ENCODE measurements at regions not wholly inside any gene's neighbourhood (a gene's known extent, or its start where the extent isn't known, plus 50 kb on each side); places are given as distances from the start of the nearest gene placed in this dataset.

DNA sequence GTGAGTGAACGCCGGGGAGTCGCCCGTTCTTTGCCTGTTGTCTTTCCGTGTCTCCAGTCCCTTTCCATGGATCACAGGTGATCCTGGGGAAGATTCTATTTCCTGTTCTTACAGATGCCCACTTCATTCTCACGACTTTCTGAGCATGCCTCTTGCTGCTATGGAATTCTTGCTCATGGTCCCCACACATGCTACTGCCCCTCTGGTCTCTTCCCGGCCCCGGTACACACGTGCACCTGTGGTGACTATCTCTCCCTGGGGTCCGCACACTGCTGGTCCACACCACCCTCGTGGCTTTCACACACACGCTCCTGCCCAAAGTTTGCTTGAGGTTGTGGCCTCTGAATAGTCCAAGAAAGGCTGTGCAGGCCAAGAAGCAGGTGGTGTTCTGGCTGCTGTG is 67.9 kb upstream of the ALKAL2 start:
- no peak overlapping the region for H3K4me3 ChIP-seq (ENCODE audit: low read depth in 1 of 2, low read length in 2 of 2)
- TF ChIP-seq CTCF (IDR thresholded peaks at IDR 0.05; ENCODE audit: borderline replicate concordance, extremely low read depth, low read length, poor library complexity, severe bottlenecking) (no peak), EZH2 (IDR thresholded peaks at IDR 0.05; ENCODE audit: borderline replicate concordance, low read depth, low read length, severe bottlenecking) (no peak)
- H3K79me2 ChIP-seq (ENCODE audit: insufficient read depth, low read length), result no peaks in the 10 kb centered on the region
- ATAC-seq (ENCODE audit: insufficient read depth, low read depth) (no peak), DNase-seq (no peak)
- H3K4me1 ChIP-seq (ENCODE audit: insufficient read depth, low read length), result no peaks in the 10 kb centered on the region
- no peaks in the 10 kb centered on the region for H3K36me3 ChIP-seq (ENCODE audit: insufficient read depth, low read length)
- H3K9ac ChIP-seq (ENCODE audit: low read depth, low read length), result no peak overlapping the region
- H3K27ac ChIP-seq (ENCODE audit: low read length), result no peak overlapping the region
- H3K27me3 ChIP-seq (ENCODE audit: insufficient read depth, low read length, poor library complexity), result peaks cover 14% of the 10 kb centered on the region
- no peaks in the 10 kb centered on the region for H3K9me3 ChIP-seq (ENCODE audit: insufficient read depth, low read length, severe bottlenecking)
- H2AFZ ChIP-seq (ENCODE audit: low read depth, low read length), result no peak overlapping the region
- no peaks in the 10 kb centered on the region for H4K20me1 ChIP-seq (ENCODE audit: insufficient read depth, low read length)
- H3K4me2 ChIP-seq (ENCODE audit: insufficient read depth, low read length), result no peak overlapping the region

DNA sequence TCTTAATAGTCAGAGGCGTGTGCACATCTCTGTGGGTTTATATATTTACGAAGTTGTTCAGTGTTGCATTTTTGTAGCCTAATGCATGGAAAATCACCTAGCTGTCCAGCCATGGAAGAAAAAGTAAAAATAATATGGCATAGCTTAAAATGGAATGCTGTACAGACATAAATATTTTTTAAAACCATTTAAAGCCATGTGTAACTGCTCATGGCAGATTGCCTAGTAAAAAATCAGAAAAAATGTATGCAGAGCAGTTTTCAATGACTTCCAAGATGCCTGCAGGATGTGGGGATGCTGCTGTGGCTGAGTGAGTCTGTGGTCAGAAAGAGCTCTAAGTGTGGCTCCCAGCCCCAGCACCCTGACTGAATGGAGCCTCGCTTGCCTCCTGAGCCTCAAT is 64.8 kb upstream of the ALKAL2 start:
- no peak for DNase-seq
- no peaks in the 10 kb centered on the region for H3K36me3 ChIP-seq (ENCODE audit: insufficient read depth, low read length)
- no peak overlapping the region for H2AFZ ChIP-seq (ENCODE audit: low read depth, low read length)
- H3K4me1 ChIP-seq (ENCODE audit: insufficient read depth, low read length), result no peaks in the 10 kb centered on the region
- no peak overlapping the region for H3K9ac ChIP-seq (ENCODE audit: low read depth, low read length)
- no peaks in the 10 kb centered on the region for H4K20me1 ChIP-seq (ENCODE audit: insufficient read depth, low read length)
- H3K9me3 ChIP-seq (ENCODE audit: insufficient read depth, low read length, severe bottlenecking), result no peaks in the 10 kb centered on the region
- no peak overlapping the region for H3K27ac ChIP-seq (ENCODE audit: low read length)
- H3K4me2 ChIP-seq (ENCODE audit: insufficient read depth, low read length), result no peak overlapping the region
- H3K4me3 ChIP-seq (ENCODE audit: low read depth in 1 of 2, low read length in 2 of 2), result no peak overlapping the region
- ATAC-seq (ENCODE audit: insufficient read depth, low read depth), result 0 out of 3 replicates have a peak, but pooled peaks have one; percentile 45
- no peak for TF ChIP-seq EZH2 (IDR thresholded peaks at IDR 0.05; ENCODE audit: borderline replicate concordance, low read depth, low read length, severe bottlenecking)
- no peak for TF ChIP-seq CTCF (IDR thresholded peaks at IDR 0.05; ENCODE audit: borderline replicate concordance, extremely low read depth, low read length, poor library complexity, severe bottlenecking)
- no peaks in the 10 kb centered on the region for H3K79me2 ChIP-seq (ENCODE audit: insufficient read depth, low read length)
- H3K27me3 ChIP-seq (ENCODE audit: insufficient read depth, low read length, poor library complexity), result no peaks in the 10 kb centered on the region

- Histone ChIP-seq H3K9ac (ENCODE audit: low read depth, low read length) (no peak overlapping the region), H3K4me1 (ENCODE audit: insufficient read depth, low read length) (no peaks in the 10 kb centered on the region), H3K4me3 (ENCODE audit: low read depth in 1 of 2, low read length in 2 of 2) (no peak overlapping the region), H3K36me3 (ENCODE audit: insufficient read depth, low read length) (no peaks in the 10 kb centered on the region), H3K79me2 (ENCODE audit: insufficient read depth, low read length) (no peaks in the 10 kb centered on the region), H3K27ac (ENCODE audit: low read length) (no peak overlapping the region), H2AFZ (ENCODE audit: low read depth, low read length) (no peak overlapping the region), H3K27me3 (ENCODE audit: insufficient read depth, low read length, poor library complexity) (peaks cover 6% of the 10 kb centered on the region), H3K9me3 (ENCODE audit: insufficient read depth, low read length, severe bottlenecking) (no peaks in the 10 kb centered on the region), H4K20me1 (ENCODE audit: insufficient read depth, low read length) (no peaks in the 10 kb centered on the region), H3K4me2 (ENCODE audit: insufficient read depth, low read length) (no peak overlapping the region)
- DNase-seq, result no peak
- no peak for ATAC-seq (ENCODE audit: insufficient read depth, low read depth)
- TF ChIP-seq EZH2 (IDR thresholded peaks at IDR 0.05; ENCODE audit: borderline replicate concordance, low read depth, low read length, severe bottlenecking) (no peak), CTCF (IDR thresholded peaks at IDR 0.05; ENCODE audit: borderline replicate concordance, extremely low read depth, low read length, poor library complexity, severe bottlenecking) (no peak)
These were observed 61.5 kb upstream of the ALKAL2 start for GRCh38 chr2:349390-349789.

GRCh38 chr2:348361-348916 is 60.5 kb upstream of the ALKAL2 start:
- Histone ChIP-seq H3K27me3 (ENCODE audit: insufficient read depth, low read length, poor library complexity) (peaks cover 6% of the 10 kb centered on the region), H3K27ac (ENCODE audit: low read length) (no peak overlapping the region), H3K79me2 (ENCODE audit: insufficient read depth, low read length) (no peaks in the 10 kb centered on the region), H3K4me1 (ENCODE audit: insufficient read depth, low read length) (no peaks in the 10 kb centered on the region), H3K4me2 (ENCODE audit: insufficient read depth, low read length) (no peak overlapping the region), H2AFZ (ENCODE audit: low read depth, low read length) (no peak overlapping the region), H3K9ac (ENCODE audit: low read depth, low read length) (no peak overlapping the region), H3K36me3 (ENCODE audit: insufficient read depth, low read length) (no peaks in the 10 kb centered on the region), H4K20me1 (ENCODE audit: insufficient read depth, low read length) (no peaks in the 10 kb centered on the region), H3K9me3 (ENCODE audit: insufficient read depth, low read length, severe bottlenecking) (no peaks in the 10 kb centered on the region), H3K4me3 (ENCODE audit: low read depth in 1 of 2, low read length in 2 of 2) (no peak overlapping the region)
- DNase-seq (no peak), ATAC-seq (ENCODE audit: insufficient read depth, low read depth) (no peak)
- TF ChIP-seq EZH2 (IDR thresholded peaks at IDR 0.05; ENCODE audit: borderline replicate concordance, low read depth, low read length, severe bottlenecking) (no peak), CTCF (IDR thresholded peaks at IDR 0.05; ENCODE audit: borderline replicate concordance, extremely low read depth, low read length, poor library complexity, severe bottlenecking) (no peak)
